OCI-LY3 (cell line): ENCODE measurements at regions not wholly inside any gene's neighbourhood (a gene's known extent, or its start where the extent isn't known, plus 50 kb on each side); places are given as distances from the start of the nearest gene placed in this dataset.

ENCODE experiments used
- CTCF ChIP-seq: fragments of 200-600, 300-600 bp; sonication (generic); IDR thresholded peaks from 2 replicates; pipeline ENCODE4 v1.5.1; 2014; ENCODE audit warnings: antibody characterized with exemption, low read length, low read depth
- EZH2phosphoT487 ChIP-seq: fragments of 200-600 bp; shearing (Covaris generic); IDR thresholded peaks from 2 replicates; pipeline ENCODE4 v1.6.1; 2018; ENCODE audit warnings: antibody characterized with exemption, mixed run types, low read depth

- TF ChIP-seq CTCF (no peak), EZH2phosphoT487 (no peak)
Observed at GRCh38 chr1:224846119-224846907, 83.2 kb upstream of the DNAH14 start.
